ENCODE measurements at regions not wholly inside any gene's neighbourhood (a gene's known extent, or its start where the extent isn't known, plus 50 kb on each side); places are given as distances from the start of the nearest gene placed in this dataset.
A peak's percentile ranks its signal among the peaks of the same experiment; 100 is the strongest.
"Not testable (repeated sequence)": the region's sequence is repeated elsewhere in the genome, so short reads cannot be mapped to it uniquely, and the experiment has no call there.

- DNase-seq (ENCODE audit: low read depth) = no peak
Observed at GRCh38 chr15:99455789-99456160, 110.0 kb upstream of the MEF2A start.

- DNase-seq (ENCODE audit: low read depth) = no peak
Observed at GRCh38 chr15:99464137-99464536, 101.6 kb upstream of the MEF2A start.

GRCh38 chr15:99466701-99467337 is 99.0 kb upstream of the MEF2A start:
- no peak for DNase-seq (ENCODE audit: low read depth)

DNA sequence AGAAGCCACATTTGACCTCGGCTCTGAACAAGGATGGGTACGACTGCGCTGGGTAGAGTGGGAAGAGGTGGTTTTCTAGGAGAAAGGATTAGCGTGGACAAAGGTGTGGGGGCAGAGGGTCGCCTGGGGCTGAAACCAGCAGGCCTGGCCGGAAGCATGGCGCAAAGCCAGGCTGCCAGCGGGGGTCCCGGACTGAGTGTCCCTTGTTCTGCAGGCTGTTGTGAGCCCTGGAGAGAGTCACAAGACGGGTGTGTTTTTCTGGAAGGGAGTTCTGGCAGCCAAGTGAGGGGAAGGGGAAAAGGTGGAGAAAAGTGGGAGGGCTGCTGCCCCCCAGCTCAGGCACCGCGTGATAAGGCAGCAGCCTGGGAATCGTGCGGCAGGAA is 98.5 kb upstream of the MEF2A start:
- no peak for DNase-seq (ENCODE audit: low read depth)

- DNase-seq (ENCODE audit: low read depth) = no peak
Observed at GRCh38 chr15:99467853-99468464, 97.8 kb upstream of the MEF2A start.

DNA sequence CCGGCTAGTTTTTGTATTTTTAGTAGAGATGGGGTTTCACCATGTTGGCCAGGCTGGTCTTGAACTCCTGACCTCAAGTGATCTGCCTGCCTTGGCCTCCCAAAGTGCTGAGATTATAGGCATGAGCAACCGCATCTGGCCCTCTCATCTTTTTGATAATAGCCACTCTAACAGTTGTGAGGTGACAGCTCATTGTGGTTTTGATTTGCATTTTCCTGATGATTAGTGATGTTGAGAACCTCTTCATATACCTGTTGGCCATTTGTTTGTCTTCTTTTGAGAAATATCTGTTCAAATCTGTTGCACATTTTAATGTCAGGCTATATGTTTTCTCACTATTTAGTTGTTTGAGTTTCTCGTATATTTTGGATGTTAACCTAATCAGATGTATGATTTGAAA is 95.6 kb upstream of the MEF2A start:
- DNase-seq (ENCODE audit: low read depth) = not testable (repeated sequence)

GRCh38 chr15:99472416-99473145 is 93.2 kb upstream of the MEF2A start:
- DNase-seq (ENCODE audit: low read depth) = no peak

DNA sequence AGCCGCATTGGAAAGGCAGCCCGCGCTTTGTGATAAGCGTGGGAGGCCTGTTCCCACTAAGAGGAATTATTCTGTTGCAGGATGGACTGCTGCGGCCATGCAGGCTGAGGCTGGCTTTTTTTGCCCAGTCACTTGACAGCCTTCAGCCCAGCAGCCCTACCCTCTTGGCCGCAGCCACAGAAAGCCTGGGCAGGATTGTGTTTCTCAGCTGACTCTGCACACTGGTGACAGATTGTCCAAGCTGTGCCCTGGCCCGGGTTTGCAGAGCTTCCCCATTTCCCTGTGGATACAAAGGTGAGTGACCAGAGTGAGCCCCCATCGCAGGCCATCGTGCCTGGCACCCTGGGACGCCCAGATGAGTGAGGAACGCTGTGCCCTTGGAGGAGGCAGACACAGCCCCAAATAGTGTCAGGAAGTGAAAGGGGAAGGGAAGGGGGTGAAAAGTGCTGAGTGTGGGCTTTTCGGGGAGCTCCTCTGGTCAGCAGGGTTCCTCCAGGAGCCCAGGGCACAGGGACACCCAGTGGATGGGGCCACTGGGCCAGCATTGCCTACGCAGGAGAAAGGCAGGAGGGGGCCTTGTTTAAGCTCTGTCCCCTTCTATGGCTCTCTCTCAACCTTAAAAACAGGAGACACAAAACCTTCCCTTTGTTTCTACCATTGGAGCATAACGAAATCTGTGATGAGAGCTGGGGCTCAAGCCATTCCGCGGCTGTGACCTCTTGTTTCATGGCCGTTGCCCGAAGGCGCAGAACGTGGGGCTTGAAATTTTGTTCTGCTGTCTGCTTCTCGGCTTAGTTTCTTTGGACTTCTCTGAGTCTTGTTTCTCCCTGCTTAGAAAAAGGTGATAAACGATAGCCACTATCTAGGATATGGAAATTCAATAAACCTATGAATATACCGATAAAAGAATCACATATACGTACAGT is 91.5 kb upstream of the MEF2A start:
- no peak for DNase-seq (ENCODE audit: low read depth)

- DNase-seq (ENCODE audit: low read depth) = no peak
Observed at GRCh38 chr15:99474909-99475753, 90.7 kb upstream of the MEF2A start.

GRCh38 chr15:99475754-99476412 is 89.9 kb upstream of the MEF2A start:
- DNase-seq (ENCODE audit: low read depth) = no peak

DNA sequence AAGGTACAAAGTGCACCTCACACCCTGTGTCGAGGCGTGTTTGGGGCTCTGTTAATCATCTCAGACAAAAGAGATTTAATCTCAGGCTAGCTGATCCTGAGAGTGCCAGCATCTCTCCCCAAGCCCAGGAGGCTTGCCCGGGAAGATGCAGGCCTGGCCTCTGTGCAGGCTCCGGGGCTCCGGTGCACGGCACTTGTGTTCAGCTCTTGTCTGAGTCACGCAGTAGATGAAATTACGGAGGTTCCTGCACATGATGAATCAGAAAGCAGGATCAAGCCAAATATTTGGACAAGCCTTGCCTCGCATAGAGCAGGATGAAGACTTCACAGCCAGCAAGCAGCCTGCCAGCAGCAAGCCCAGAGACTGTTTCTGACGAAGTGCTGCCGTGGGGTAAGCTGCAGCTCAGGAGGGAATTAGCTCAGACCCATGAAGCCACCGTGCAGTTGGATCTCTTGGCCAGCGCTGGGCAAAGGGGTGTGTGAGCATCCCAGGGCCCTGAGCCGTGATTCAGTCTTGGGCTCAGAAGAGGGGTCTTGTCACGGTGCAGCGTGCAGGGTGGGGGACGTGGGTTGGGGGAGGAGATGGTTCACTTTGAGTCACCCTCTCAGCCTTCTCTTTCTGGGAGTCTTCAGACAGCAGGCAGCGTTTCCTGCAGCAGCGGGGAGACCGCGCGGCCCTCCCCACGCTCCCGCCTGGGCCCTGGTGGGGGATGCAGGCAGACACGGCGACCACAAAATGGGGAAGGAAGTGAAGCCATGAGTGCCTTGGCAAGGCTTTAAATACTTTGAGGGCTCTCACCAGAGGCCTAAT is 89.2 kb upstream of the MEF2A start:
- DNase-seq (ENCODE audit: low read depth) = peak; percentile 26

DNA sequence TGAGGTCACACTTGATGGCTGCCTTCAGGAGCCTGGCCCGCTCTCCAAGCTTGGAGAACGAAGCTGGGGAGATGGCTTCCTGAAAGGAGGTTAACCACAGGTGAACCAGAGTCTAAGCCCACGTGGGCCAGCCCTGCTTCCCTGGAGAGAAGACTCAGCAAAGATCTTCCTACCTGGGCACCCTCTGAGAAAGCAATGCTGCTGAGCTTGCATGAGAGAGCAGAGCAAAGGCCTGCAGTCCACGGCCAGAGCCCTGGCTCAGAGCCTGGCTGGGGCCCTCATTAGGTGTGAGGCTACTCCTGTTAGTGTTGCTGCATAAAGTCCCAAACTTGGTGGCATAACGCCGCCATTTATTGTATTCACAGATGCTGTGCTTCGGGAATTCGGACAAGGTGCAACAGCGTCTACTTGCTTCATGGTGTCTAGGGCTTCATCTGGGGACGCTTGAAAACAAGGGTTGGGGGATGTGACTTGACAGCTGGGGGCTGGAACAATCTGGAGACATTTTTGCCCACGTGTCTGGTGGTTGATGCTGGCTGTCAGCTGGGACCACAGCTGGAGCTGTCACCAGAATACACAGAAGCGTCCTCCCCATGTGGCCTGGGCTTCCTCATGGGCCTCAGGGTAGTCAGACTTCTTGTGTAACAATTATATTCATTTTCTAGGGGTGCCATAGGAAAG is 87.9 kb upstream of the MEF2A start:
- no peak for DNase-seq (ENCODE audit: low read depth)

DNA sequence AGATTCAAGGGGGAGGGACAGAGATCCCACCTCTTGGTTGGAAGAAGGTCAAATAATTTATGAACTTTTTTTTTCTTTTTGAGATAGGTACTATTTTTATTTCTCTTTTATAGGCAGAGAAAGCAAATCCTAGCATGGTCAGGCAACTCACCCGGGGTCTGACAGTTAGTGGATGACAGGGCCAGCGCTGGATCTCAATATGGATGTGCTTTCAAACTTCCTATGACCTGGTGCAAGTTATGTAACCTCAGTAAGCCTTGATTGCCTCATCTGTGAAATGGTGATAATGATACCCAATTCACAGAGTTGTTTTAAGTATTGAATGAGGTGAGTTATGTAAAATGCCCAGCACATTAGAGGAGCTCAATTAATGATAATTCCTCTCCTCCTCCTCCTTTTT is 86.8 kb upstream of the MEF2A start:
- DNase-seq (ENCODE audit: low read depth) = no peak

- DNase-seq (ENCODE audit: low read depth) = no peak
Observed at GRCh38 chr15:99480016-99480810, 85.6 kb upstream of the MEF2A start.

- no peak for DNase-seq (ENCODE audit: low read depth)
Observed at GRCh38 chr15:99481113-99481950, 84.5 kb upstream of the MEF2A start.

DNA sequence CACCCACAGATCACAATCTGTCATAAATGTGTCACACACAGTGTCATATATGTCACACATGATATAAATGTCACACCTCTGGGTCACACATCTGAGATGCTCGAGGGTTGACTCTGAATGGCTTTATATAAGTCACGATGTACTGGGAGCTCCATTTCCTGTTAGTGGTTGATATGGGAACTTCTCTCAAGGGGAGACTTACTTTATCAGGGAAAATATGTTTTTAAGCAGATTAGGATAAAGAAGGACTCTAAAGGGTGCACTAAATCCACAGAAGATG is 83.9 kb upstream of the MEF2A start:
- no peak for DNase-seq (ENCODE audit: low read depth)

GRCh38 chr15:99482993-99483392 is 82.8 kb upstream of the MEF2A start:
- no peak for DNase-seq (ENCODE audit: low read depth)

Data from stimulated activated CD8-positive, alpha-beta memory T cell treated with anti-CD3 and anti-CD28 coated beads, Interleukin-4, amount 100 ng/mL, for 24 hours (primary cell).